ACHN (cell line): ENCODE measurements at regions not wholly inside any gene's neighbourhood (a gene's known extent, or its start where the extent isn't known, plus 50 kb on each side); places are given as distances from the start of the nearest gene placed in this dataset.
"Not testable (repeated sequence)": the region's sequence is repeated elsewhere in the genome, so short reads cannot be mapped to it uniquely, and the experiment has no call there.

ENCODE experiments used
- DNase-seq: peaks from one replicate; pipeline ENCODE4 v3.0.0-alpha.2; 2015
- in situ Hi-C: cut with HindIII; loops from 2 replicates; pipeline ENCODE4 v1.10.0; 2017; ENCODE audit warnings: low sequenced_read_pairs, low pct_ligation_motif_present, low pct_unique_long_range_greater_than_20kb

DNA sequence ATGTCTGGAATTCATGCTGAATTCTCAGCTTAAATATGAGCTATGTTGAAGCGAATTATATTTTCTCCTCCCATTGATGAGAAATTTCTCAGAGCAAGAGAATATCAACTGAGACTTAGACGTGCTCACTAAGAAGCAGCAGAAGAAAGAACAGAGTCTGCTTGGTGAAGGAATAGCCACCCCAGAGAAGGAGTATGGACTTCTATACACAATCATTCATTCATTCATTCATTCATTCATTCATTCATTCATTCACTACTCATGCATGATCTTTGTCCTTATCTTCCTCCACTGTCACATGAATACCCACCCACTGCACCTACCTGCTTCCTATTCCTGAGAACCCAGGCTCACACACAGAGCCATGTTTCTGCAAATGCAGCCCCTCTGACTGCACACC lies 206.6 kb downstream of the DEPDC1B start:
- DNase-seq = no peak
- in situ Hi-C loops = no loop called here

DNA sequence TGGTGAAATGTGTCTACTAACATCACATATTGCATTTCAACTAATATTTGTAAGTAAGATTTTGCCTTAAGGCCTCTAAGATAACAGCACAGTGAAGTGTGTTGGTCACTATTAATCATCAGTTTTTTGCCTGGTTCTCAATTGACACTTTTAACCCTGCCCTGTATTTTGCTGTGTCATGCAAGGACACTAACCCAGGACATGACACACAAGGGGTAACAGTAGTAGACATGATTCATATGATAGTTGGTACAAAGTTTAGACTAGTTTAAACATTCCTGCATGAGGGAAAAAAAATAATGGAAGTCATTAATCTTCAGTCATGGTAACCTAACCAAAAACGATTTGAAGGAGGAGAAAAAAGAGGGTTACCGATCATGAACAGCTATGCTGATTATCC lies 207.0 kb downstream of the DEPDC1B start:
- no peak for DNase-seq
- in situ Hi-C loops = no loop called here

DNA sequence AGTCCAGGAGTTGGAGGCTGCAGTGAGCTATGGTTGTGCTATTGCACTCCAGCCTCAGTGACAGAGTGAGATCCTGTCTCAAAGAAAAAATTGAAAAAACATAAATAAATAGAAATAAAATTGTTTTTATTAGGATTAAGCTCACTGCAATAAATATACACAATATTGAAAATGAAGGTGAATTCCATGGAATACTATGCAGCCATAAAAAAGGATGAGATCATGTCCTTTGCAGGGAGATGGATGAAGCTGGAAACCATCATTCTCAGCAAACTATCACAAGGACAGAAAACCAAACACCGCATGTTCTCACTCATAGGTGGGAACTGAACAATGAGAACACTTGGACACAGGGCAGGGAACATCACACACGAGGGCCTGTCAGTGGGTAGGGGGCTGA lies 207.6 kb downstream of the DEPDC1B start:
- DNase-seq, in situ Hi-C loops: not testable (repeated sequence)

DNA sequence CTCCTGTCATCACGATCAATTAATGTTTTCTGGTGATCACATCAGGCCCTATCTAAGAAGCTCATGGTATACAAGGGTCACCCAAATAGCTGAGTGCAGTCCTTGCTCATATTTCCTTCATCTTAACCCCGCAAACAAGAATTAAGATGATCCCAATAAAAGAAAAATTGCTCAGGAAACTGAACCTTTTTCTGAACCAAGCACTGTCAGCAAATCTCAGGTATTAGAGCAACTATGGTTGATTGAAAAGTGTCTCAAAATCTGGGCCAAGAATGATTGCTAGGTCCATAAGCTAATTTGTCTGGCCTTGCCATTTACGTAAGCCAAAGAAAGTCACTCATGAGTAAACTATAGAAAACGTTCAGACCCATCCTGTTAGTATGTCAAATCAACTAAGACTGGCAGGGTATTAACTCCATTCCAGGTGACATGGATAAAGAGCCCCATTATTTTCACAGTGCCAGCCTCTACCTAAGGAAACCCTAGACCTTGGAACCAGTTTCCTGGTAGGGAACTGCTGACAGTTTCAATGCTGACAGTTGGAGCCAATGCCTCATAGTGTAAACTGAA lies 209.3 kb downstream of the DEPDC1B start:
- in situ Hi-C loops = no loop called here
- DNase-seq = no peak

DNA sequence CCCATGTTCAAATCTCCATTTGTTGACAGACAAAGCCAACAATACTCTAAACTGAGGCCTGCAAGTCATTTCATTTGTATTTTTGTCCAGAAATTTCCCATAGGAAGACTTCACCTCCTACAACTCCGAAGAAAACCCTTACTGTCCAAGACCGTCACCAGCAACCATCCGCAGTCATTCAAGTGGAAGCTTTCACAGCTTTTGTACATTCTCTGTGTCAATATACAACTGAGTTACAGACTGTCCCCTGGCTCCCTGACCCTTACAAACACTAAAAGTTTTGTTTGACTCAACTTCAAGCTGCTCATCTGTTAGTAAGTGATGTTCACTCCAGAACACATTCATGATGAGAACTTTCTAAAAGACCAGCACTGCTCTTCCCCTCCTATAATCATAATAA lies 210.1 kb downstream of the DEPDC1B start:
- DNase-seq = no peak
- in situ Hi-C loops = no loop called here

DNA sequence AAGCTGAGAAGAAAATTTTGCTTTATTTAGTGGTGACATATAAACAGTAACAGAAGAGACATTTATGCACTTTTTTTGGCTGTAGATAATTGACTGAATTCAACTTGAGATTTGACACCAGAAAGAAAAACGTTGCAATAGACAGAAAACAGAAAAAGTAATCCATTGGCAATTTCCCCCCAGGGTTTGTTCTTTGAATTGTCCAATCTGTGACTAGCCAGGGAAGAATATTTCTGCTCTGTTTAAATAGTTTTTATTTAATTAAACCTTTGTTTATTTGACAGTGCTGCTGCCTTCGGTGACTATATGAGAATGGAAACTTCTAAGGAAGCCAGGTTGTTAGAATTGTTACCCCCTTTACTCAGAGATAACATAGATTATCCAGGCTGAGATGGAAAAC lies 210.6 kb downstream of the DEPDC1B start:
- in situ Hi-C loops = no loop called here
- no peak for DNase-seq

DNA sequence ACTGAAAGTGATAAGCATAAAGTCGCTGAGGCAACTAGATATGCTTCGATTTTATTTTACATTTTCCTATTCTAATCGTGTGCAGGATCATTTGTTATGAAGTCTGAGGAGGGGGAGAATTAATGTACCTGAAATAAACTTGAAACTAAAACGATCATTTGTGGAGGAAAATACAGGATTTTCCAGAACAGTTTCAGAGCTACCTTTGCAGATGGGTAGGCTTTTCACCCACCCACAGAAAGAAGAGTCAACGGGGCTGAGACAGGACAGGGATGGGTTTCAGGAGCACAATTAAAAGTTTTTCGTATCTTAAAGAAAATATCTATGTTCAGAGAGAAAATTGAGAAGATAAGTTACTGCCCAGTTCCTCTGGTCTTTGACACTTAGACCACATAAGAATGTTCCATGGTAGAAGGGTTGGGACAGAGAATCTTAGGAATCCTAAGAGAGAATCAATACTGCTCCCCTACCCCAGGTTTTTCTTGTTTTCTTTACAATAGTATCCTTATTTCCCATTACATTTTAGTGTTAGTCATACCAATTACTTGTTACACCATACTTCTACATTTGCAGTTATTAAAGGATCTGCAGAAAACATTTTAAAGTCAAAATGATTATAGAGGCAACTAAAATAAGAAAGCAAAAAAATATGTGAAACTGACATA lies 211.4 kb downstream of the DEPDC1B start:
- in situ Hi-C loops = no loop called here
- no peak for DNase-seq

DNA sequence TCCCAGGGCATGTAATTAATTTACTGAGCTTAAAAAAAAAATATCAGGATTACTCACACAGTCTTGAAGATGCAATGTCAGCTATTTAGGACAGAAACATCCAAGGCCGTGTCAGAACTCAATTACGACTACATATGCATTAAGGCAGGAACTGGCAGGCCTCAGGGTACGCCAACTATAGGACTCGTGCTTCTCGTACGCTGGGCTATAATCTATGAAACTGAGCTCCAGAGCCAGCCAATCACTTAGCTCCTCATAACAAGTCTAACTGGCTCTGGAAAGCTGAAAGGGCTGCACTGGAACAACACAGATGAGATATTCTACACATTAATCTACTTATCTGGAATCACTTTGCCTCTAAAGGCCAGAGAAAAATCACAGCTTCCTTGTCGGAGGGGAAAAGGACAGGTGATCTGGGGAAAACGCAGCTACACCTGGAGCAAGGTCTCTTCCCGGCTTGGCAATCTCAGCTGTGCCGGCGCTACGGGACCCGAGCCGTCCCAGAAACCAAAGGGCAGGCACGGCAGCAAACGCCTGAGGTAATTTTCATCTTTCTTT lies 212.0 kb downstream of the DEPDC1B start:
- no peak for DNase-seq
- in situ Hi-C loops = no loop called here

DNA sequence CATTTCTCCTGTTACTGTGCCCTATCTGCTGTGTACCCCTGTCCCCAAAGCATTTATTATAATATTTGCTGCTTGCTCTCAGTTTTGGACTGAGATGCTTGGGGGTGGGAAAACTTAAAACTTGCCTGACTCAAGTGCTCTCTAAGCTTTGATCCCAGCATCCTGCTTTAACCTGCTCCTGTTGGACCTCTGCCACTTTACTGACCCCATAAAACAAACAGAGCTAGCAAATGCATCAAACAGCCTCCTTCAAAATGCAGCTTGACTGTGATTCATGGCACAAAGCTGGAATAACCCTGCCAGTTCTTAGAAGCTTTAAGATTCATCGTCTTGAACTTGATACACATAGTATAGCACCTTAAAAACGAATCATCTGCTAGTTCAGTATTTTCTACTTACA lies 212.5 kb downstream of the DEPDC1B start:
- no peak for DNase-seq
- in situ Hi-C loops = no loop called here

DNA sequence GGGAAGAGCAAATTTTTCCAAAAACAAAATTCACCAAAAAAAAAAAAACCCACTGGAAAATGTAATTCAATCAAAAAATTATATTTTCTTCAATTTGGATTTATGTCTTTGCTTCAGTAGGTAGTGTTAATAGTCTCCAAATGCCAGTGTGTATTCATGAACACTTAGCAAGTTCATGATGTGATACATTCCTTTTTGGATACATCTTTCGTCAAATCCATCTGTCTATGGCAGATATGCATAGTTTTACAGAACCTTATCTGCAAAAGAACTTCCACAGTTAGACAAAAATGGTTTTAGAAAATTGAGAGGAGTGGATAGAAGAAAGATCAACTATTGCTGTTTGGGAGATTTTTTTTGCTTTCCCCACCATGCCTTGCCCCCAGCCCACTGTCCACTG lies 214.6 kb downstream of the DEPDC1B start:
- no peak for DNase-seq
- in situ Hi-C loops = no loop called here

DNA sequence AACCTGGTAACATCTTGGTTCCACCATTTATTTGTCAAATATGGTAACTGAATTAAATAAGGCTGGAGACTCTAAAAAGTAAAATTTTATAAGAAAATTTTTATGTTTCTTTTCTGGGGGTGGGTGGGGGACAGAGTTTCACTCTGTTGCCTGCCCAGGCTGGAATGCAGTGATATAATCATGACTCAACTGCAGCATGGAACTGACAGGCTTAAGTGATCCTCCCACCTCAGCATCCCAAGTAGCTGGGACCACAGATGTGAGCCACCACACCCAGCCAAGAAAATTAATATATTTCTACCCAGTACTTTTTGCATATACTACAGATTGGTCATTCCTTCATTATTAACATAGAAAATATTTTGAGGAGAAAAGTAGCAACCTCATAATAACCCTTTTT lies 216.9 kb downstream of the DEPDC1B start:
- in situ Hi-C loops = no loop called here
- DNase-seq = no peak

DNA sequence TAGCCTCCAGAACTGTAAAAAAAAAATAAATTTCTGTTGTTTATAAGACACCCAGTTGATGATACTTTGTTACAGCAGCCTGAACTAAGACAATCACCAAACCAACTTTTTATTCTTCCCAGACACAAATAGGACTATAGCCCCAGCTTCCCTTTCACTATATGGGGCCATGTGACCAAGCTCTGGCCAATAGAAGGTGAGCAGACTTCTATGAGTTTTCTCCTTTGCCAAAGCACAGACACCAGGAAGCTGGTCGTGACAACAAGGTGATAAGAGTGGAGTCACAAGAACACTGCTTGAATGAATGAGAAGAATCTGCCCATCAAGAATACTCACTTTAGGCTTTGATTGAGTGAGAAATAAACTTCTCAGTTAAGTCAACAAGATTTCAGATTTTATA lies 217.7 kb downstream of the DEPDC1B start:
- DNase-seq = no peak
- in situ Hi-C loops = no loop called here

DNA sequence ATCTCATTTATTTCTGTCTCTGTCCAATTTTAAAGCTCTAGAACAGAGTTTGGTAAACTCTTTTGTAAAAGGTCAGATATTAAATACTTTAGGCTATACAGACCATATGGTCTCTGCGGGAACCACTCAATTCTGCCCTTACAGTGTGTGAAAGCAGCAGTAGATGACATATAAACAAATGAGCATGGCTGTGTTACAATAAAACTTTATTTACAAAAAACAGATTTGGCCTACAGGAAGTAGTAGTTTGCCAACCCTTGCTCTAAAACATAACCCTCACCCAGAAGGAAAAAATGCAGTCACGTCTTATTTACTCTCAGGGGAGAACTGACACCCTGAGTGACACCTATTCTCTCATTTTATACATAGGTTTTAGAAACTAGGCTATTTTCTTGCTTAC lies 220.4 kb downstream of the DEPDC1B start:
- DNase-seq = no peak
- in situ Hi-C loops = no loop called here

DNA sequence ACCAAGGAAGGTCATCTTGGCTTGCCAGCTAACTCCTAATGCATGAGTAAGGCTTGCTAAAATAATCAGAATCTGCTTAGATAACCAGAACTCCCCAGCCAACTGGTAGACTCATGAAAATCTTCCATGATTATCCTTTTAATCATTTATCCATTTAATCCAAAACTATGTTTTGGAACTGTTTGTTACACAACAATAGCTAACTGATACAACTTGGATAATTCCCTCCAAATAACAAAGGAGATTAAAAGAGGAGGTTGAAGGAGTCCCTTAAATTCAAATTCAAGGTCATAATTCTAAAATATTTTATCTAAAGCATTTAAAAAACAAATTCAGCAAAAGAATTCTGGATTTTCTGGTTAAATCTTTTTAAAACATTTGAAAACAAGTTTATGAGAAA lies 222.1 kb downstream of the DEPDC1B start:
- no peak for DNase-seq
- in situ Hi-C loops = no loop called here

DNA sequence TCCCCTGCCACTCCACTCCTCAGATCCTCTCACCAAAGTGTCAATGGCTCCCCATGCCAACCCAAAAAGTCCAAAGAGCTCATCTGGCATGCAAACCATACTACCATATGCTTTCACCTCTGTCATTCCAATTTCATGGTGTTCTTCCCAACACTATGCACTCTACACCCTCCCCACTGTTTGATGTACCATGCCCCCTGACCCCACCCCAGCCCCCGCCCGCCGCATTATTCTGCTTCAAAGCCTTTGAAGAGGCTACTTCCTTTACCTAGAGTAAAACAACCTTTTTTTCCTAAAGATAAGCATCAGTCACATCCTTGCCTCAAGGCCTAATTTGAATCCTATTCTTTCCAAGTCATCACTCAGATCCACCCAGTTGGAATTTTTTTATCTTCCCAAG lies 226.3 kb downstream of the DEPDC1B start:
- in situ Hi-C loops = no loop called here
- no peak for DNase-seq

DNA sequence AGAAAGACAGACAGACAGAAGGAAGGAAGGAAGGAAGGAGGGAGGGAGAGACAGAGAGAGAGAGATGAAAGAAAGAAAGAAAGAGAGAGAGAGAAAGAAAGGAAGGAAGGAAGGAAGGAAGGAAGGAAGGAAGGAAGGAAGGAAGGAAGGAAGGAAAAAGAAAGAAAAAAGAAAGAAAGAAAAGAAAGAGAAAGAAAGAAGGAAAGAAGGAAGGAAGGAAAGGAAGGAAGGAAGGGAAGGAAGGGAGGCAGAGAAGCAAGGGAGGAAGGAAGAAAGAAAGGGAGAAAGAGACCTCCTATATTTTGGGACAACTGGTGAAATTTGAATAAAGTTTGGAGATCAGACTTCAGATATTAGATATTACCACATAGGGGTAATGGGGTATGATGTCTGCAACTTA lies 226.9 kb downstream of the DEPDC1B start:
- DNase-seq = not testable (repeated sequence)

DNA sequence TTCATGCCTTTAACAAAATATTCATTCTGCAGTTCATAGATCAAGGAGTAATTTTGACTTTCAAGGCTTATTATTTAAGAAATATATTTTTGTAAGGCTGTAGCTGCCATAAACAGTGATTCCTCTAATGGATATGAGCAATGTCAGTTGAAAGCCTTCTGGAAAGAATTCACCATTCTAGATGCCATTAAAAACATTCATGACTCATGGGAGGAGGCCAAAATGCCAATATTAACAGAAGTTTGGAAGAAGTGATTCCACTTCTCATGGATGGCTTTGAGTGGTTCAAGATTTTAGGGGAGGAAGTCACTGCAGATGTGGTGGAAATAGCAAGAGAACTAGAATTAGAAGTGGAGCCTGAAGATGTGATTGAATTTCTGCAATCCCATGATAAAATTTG lies 229.1 kb downstream of the DEPDC1B start:
- DNase-seq = no peak
- in situ Hi-C loops = no loop called here

More for the DNA sequence above, 226.9 kb downstream of the DEPDC1B start:
- in situ Hi-C loops = not testable (repeated sequence)

DNA sequence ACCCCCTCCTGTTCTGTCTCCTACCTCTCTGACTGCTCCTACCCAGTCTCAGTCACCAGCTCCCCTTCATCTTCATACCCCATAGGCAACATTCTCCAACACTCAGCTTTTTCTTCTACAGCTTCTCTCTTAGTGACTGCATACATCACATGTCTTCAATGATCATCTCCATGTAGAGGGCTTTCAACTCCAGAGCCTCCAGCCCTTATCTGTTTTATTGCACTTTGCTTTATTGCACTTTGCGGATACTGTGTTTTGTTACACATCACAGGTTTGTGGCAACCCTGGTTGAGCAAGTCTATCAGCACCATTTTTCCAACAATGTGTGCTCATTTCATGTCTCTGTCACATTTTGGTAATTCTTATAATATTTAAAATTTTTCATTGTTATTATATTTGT lies 230.7 kb downstream of the DEPDC1B start:
- DNase-seq = no peak
- in situ Hi-C loops = no loop called here

DNA sequence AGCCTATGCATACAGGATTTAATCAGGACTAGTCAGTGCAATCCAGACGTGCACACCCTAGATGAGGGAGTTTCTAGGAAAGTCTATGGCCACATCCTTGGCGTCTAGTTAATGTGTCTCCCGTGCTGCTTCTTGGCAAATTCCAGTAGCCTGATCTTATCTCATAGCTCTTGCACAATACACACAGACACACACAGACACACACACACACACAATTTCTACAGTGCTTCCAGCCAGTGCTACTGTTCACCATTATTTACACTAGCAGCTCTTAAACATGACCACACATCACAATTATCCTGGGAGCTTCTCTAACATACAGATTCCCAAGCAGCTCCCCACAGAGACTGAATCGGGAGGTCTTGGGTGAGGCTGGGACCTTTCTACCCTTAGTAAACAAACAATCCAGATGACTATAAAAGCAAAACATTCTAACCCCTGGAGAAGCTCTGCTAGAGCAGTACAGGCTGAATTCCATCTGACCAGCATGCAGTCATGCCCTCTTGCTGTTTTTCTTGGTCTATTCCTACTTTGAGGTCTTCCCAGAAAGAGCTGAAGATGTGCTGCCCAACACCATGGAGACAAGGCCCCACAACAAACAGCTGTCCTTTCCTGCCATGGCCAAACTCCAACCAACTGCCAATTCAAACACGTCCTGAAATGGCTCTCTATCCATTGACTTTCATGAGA lies 236.6 kb downstream of the DEPDC1B start:
- DNase-seq = no peak
- in situ Hi-C loops = no loop called here

DNA sequence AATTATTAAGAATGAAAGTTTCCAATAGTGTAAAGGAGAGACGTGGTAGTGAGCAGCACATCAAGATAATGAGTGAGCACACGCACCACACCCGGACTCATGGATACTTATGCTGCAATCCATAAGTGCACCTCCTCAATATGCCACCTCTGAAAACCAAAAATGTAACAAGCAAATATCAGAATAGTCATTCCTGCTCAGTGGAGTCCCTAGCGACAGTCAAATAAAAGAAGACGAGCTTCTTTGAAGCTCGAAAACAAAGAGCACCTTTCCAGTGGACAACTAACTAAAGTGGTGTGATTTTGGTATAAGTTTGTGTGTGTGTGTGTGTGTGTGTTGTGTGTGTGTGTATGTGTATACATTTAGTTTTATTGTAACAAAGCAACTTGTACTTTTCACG lies 241.3 kb downstream of the DEPDC1B start:
- no peak for DNase-seq
- in situ Hi-C loops = no loop called here
